Stimulated activated effector memory CD8-positive, alpha-beta T cell treated with anti-CD3 and anti-CD28 coated beads, Interleukin-12 subunit alpha, Interleukin-12 subunit beta, amount 100 ng/mL, for 72 hours (primary cell): ENCODE measurements at regions not wholly inside any gene's neighbourhood (a gene's known extent, or its start where the extent isn't known, plus 50 kb on each side); places are given as distances from the start of the nearest gene placed in this dataset.

Experiments
- ATAC-seq: fragments of 150-1000 bp; cut with Tn5 transposase; 2 replicates; pipeline ENCODE4 v1.10.0; 2021
- DNase-seq, 2 donors: peaks; one replicate each; pipeline ENCODE4 v3.0.0; 2021 to 2022; ENCODE audit warnings: low spot score in 2 of 2
- H3K27ac Mint-ChIP-seq: one replicate; pipeline ENCODE4 v1.8.0; 2022; ENCODE audit warnings: mild to moderate bottlenecking, mixed read lengths
- H3K36me3 Mint-ChIP-seq: one replicate; pipeline ENCODE4 v1.8.0; 2022; ENCODE audit warnings: mild to moderate bottlenecking, mixed read lengths
- H3K4me1 Mint-ChIP-seq: one replicate; pipeline ENCODE4 v1.8.0; 2022; ENCODE audit warnings: mixed read lengths
- H3K4me3 Mint-ChIP-seq: one replicate; pipeline ENCODE4 v1.8.0; 2022; ENCODE audit warnings: mild to moderate bottlenecking, mixed read lengths
- H3K9me3 Mint-ChIP-seq: one replicate; pipeline ENCODE4 v1.8.0; 2022; ENCODE audit warnings: mixed read lengths

DNA sequence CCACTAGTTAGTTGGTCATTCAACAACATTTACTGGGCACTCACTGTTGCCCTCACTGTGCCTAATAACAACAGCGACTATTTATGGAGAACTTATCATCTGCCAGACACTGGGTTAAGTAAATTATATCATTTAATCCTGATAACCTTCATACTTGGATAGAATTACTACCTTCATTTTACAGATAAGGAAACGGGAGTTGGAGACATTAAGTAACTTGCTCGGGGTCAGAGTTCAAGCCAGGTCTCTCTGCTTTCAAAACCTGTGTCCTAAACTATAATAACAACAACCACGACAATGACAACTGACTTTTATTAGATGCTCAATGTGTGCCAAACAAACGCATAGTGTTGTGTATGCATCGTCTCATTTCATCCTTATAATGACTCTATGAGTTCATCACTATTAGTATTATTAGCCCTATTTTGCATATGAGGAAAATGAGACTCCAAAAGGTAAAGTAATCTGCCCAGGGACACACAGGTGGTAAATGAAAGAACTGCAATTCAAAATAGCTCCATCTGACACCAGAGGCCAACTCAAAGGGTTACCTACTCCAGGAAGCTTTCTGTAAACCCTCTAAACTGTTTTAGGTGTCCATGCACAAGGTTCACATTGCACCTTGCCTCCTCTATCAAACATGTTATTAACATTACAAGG lies 98.4 kb upstream of the ACSL4 start:
- no peaks in the 10 kb centered on the region for H3K9me3 Mint-ChIP-seq
- ATAC-seq, result no peak
- H3K36me3 Mint-ChIP-seq, result no peaks in the 10 kb centered on the region
- DNase-seq, result no peak
- no peak overlapping the region for H3K4me3 Mint-ChIP-seq
- H3K27ac Mint-ChIP-seq, result no peak overlapping the region
- H3K4me1 Mint-ChIP-seq, result no peaks in the 10 kb centered on the region

DNA sequence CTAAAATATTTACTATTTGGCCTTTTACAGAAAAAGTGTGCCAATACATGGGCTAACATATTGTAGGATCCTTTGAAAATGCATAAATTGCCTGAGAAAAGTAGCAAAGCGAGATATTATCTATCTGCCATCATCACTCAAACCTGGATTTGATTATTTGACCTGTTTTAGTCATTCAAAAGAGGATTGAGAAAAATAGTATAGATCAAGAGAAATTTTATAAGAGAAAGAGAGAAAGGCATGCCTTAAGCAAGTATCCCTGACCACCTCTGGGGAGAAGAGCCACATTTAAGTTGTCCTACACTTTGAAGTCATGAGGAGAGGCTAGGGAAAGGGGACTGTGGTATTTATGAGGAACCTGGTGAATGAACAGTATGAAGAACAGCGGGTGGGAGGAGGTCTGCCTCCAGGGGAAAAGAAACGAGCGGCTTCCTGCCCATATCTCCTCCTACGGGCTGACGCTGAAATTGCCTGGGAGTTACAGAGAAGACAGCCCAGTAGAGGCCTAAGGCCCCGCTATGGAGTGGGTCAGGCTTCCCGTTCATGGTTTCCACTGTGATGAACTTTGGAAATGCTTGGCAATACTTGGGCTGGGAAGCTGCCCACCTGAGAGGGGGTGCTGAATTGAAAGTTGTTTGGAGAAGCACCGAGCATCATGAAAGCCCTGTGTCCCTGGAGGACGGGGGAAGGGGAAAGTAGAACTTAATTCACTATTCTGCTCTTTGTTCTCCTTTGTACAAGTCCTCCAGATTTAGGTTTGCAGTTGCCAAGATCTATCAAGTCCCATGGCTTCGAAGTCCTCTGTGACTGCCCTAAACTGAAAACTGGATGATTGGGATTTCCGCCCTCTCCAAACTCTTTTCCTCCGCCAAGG lies 106.9 kb upstream of the ACSL4 start:
- no peaks in the 10 kb centered on the region for H3K4me1 Mint-ChIP-seq
- no peak overlapping the region for H3K27ac Mint-ChIP-seq
- ATAC-seq (no peak), DNase-seq (no peak)
- H3K4me3 Mint-ChIP-seq, result no peak overlapping the region
- H3K36me3 Mint-ChIP-seq, result no peaks in the 10 kb centered on the region
- H3K9me3 Mint-ChIP-seq, result no peaks in the 10 kb centered on the region

DNA sequence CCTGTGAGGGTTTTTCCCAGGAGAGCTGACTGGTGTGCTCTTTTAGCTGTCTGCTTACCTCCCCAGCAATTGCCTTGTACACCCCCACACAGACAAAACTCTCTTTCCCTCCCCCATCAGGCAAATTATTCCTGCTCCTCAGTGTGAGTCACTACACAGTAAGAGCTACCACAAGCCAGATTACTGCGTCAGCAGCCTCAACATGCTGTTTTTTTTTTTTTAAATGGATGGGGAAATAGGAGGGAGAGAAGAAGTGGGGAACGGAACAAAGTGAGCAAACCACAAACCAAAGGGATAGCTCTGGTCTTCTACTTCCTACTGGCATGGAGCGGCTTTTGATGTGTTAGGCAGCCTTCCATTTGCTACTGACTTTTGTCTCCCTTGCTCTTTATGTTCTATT lies 107.5 kb upstream of the ACSL4 start:
- DNase-seq (no peak), ATAC-seq (no peak)
- Mint-ChIP-seq H3K4me3 (no peak overlapping the region), H3K27ac (no peak overlapping the region), H3K4me1 (no peaks in the 10 kb centered on the region), H3K9me3 (no peaks in the 10 kb centered on the region), H3K36me3 (no peaks in the 10 kb centered on the region)

- Mint-ChIP-seq H3K4me3 (no peak overlapping the region), H3K36me3 (no peaks in the 10 kb centered on the region), H3K27ac (no peak overlapping the region), H3K4me1 (no peaks in the 10 kb centered on the region), H3K9me3 (no peaks in the 10 kb centered on the region)
- DNase-seq (no peak), ATAC-seq (peak; percentile 91)
These were observed 108.2 kb upstream of the ACSL4 start for GRCh38 chrX:109841257-109841656.

- H3K4me3 Mint-ChIP-seq, result no peak overlapping the region
- ATAC-seq (peak; percentile 73), DNase-seq (no peak)
- H3K27ac Mint-ChIP-seq, result no peak overlapping the region
- H3K9me3 Mint-ChIP-seq, result no peaks in the 10 kb centered on the region
- peaks cover 2% of the 10 kb centered on the region for H3K4me1 Mint-ChIP-seq
- H3K36me3 Mint-ChIP-seq, result no peaks in the 10 kb centered on the region
These were observed 109.0 kb upstream of the ACSL4 start for GRCh38 chrX:109841869-109842579.

- Mint-ChIP-seq H3K36me3 (no peaks in the 10 kb centered on the region), H3K27ac (no peak overlapping the region), H3K4me1 (peaks cover 8% of the 10 kb centered on the region), H3K4me3 (no peak overlapping the region), H3K9me3 (no peaks in the 10 kb centered on the region)
- DNase-seq (no peak), ATAC-seq (no peak)
These were observed 109.6 kb upstream of the ACSL4 start for GRCh38 chrX:109842611-109843010.

- Mint-ChIP-seq H3K9me3 (no peaks in the 10 kb centered on the region), H3K4me3 (no peak overlapping the region), H3K27ac (no peak overlapping the region), H3K4me1 (peaks cover 21% of the 10 kb centered on the region), H3K36me3 (no peaks in the 10 kb centered on the region)
- DNase-seq (no peak), ATAC-seq (no peak)
These were observed 111.1 kb upstream of the ACSL4 start for GRCh38 chrX:109843963-109844751.

DNA sequence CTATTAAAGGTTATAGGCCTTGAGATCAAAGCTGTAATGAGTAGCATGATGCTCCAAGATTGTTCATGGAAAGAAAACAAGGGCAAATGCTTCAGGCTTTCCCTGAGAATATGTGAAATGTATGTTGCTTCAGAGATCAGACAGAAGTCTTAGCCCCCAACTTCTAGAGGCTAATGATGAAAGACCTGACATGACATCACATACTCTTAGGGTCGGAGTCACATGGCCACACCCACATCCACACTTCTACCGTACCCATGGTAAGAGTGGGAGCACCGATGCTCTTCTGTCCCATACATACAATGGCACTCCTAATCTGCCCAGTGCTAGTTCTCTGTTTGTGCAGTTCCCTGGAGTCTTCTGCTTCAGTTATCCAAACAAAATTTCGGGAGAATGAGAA lies 111.9 kb upstream of the ACSL4 start:
- Mint-ChIP-seq H3K9me3 (no peaks in the 10 kb centered on the region), H3K4me3 (no peak overlapping the region), H3K4me1 (peaks cover 21% of the 10 kb centered on the region), H3K27ac (no peak overlapping the region), H3K36me3 (no peaks in the 10 kb centered on the region)
- DNase-seq (no peak), ATAC-seq (no peak)

DNA sequence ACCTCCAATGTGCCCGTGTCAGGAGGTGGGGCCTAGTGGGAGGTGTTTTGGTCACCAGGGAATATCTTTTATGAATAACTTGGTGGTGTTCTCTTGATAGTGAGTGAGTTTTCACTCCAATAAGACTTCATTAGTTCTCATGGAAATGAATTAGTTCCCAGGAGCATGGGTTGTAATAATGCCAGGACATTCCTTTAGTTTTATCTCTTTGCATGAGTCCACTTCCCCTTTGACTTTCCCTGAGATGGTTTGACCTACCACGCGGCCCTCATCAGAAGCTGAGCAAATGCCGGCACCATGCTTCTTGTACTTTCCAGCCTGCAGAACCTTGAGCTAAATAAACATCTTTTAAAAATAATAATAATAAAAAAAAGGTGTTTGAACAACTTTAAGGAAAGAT lies 112.9 kb upstream of the ACSL4 start:
- peaks cover 21% of the 10 kb centered on the region for H3K4me1 Mint-ChIP-seq
- no peak for DNase-seq
- no peak overlapping the region for H3K4me3 Mint-ChIP-seq
- no peaks in the 10 kb centered on the region for H3K36me3 Mint-ChIP-seq
- no peak for ATAC-seq
- no peaks in the 10 kb centered on the region for H3K9me3 Mint-ChIP-seq
- H3K27ac Mint-ChIP-seq, result no peak overlapping the region

DNA sequence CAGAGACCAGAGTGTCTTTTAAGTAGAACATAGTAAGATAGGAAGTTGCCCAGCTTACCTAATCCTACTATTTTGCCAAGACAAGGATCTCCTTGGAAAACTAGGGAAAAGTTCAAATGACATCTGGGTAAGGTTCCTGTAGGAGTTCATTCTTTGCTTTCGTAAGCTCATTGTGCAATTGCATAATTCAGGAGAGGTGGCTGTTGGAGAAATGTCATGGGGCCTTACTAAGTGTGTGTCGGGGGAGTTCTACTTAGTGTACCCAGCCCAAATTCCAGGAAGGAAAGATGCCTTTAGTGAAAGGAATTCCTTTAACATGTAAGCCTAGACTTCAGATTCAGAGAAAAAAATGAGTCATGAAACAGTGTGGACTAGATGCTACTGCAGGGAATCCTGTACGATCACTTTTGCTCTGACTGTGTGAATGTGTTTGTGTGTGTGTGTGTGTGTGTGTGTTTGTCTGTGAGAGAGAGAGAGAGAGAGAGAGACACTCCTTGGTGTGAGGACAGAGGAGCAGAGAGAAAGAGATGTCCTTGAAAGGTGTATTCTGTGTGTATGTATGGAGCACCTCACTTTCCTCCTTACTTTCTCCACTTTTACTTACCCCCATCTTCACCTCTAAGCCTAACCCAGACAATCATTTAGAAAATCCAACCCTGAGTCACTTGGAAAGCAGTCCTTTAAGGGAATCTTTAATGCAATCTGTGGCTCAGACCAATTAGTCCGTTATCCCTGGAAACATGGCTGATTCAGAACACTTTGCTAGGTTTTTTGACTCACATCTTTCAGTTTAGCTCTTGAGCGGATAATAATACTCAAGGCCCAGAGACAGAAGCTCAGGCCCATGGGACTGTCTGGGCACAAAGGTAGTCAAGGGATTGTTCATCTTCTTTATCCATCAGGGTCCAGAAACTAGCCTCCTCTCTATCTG lies 114.5 kb upstream of the ACSL4 start:
- Mint-ChIP-seq H3K27ac (peak overlapping the region; percentile 56), H3K9me3 (no peaks in the 10 kb centered on the region), H3K4me3 (no peak overlapping the region), H3K4me1 (peaks cover 21% of the 10 kb centered on the region), H3K36me3 (no peaks in the 10 kb centered on the region)
- DNase-seq (no peak), ATAC-seq (peak; percentile 60)

- Mint-ChIP-seq H3K9me3 (no peaks in the 10 kb centered on the region), H3K4me1 (peaks cover 21% of the 10 kb centered on the region), H3K36me3 (no peaks in the 10 kb centered on the region), H3K4me3 (no peak overlapping the region), H3K27ac (no peak overlapping the region)
- DNase-seq, result no peak
- ATAC-seq, result no peak
These were observed 115.5 kb upstream of the ACSL4 start for GRCh38 chrX:109848461-109849050.

DNA sequence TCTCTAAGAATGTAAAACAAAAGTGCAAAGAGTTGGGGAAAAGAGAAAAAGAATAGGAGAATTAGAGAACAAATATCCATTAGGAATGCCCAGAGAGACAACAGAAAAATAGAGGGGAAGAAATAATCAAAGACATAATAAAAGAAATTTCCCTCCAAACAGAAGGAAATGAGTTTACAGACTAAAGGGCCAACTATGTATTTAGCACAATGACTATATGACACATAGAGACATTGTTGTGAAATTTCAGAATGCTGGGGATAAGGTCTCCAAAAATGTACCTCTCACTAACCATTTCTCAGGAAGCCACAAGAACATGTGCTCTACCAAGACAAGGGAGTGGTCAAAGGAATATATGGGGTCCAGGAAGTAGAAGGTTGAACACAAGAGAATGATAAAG lies 121.0 kb upstream of the ACSL4 start:
- Mint-ChIP-seq H3K9me3 (no peaks in the 10 kb centered on the region), H3K4me1 (no peaks in the 10 kb centered on the region), H3K27ac (no peak overlapping the region), H3K36me3 (no peaks in the 10 kb centered on the region), H3K4me3 (no peak overlapping the region)
- DNase-seq (no peak), ATAC-seq (no peak)

DNA sequence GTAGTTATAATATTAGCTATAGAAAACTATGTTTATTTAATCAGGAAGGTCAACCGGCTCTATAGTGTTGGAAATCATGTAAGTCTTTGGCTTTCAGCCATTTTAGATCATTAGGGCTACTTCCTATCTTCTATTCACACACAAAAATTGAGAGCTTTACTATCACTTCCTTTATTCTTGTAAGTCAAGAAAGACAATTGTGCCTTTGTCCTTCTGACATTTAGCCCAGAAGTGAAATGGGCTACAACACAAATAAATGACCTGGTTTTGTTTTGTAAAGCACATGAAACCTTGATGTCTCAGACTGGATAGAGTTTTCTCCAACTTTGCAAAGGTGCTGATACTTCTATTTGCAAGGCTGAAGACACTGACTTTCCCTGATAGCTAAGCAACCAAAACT lies 122.4 kb upstream of the ACSL4 start:
- no peaks in the 10 kb centered on the region for H3K9me3 Mint-ChIP-seq
- ATAC-seq (no peak), DNase-seq (no peak)
- no peaks in the 10 kb centered on the region for H3K36me3 Mint-ChIP-seq
- H3K27ac Mint-ChIP-seq, result no peak overlapping the region
- H3K4me3 Mint-ChIP-seq, result no peak overlapping the region
- no peaks in the 10 kb centered on the region for H3K4me1 Mint-ChIP-seq

DNA sequence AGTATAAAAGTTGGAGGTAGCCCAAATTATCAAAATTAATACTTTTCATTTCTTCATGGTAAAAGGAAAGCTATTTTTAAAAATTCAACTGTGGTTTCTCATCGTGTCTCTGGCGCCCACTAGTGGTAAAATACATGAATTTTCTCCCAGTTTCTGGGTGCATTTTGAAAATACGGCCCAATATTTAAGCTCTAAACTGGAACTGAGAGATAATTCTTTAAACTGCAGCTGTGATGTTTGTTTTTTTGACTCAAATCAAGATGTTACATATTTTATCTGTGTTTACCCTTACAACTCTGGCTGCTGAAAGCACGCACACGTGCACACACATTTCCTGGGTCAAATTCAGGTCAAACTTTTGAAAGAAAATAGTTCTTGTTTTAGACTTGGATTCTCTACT lies 123.9 kb upstream of the ACSL4 start:
- ATAC-seq, result no peak
- no peaks in the 10 kb centered on the region for H3K4me1 Mint-ChIP-seq
- no peak overlapping the region for H3K27ac Mint-ChIP-seq
- no peaks in the 10 kb centered on the region for H3K36me3 Mint-ChIP-seq
- DNase-seq, result no peak
- no peak overlapping the region for H3K4me3 Mint-ChIP-seq
- H3K9me3 Mint-ChIP-seq, result no peaks in the 10 kb centered on the region
